Neural progenitor cell (in vitro differentiated cells): ENCODE measurements at regions not wholly inside any gene's neighbourhood (a gene's known extent, or its start where the extent isn't known, plus 50 kb on each side); places are given as distances from the start of the nearest gene placed in this dataset.

Experiments
- CTCF ChIP-seq: fragments of 200-600 bp; sonication (generic); IDR thresholded peaks from 2 replicates; pipeline ENCODE4 v1.5.1; 2017; ENCODE audit warnings: antibody characterized with exemption, mild to moderate bottlenecking
- EZH2 ChIP-seq: fragments of 200-600 bp; sonication (generic); IDR thresholded peaks from 2 replicates; pipeline ENCODE4 v1.6.1; 2017; ENCODE audit warnings: antibody characterized with exemption, mild to moderate bottlenecking, moderate library complexity
- EZH2phosphoT487 ChIP-seq: fragments of 200-600 bp; sonication (generic); IDR thresholded peaks from 2 replicates; pipeline ENCODE4 v1.6.1; 2017; ENCODE audit warnings: antibody characterized with exemption

GRCh38 chr2:144670738-144671137 is 150.8 kb upstream of the ZEB2 start:
- TF ChIP-seq CTCF (no peak), EZH2 (no peak), EZH2phosphoT487 (no peak)
